ENCODE measurements at regions not wholly inside any gene's neighbourhood (a gene's known extent, or its start where the extent isn't known, plus 50 kb on each side); places are given as distances from the start of the nearest gene placed in this dataset.

DNA sequence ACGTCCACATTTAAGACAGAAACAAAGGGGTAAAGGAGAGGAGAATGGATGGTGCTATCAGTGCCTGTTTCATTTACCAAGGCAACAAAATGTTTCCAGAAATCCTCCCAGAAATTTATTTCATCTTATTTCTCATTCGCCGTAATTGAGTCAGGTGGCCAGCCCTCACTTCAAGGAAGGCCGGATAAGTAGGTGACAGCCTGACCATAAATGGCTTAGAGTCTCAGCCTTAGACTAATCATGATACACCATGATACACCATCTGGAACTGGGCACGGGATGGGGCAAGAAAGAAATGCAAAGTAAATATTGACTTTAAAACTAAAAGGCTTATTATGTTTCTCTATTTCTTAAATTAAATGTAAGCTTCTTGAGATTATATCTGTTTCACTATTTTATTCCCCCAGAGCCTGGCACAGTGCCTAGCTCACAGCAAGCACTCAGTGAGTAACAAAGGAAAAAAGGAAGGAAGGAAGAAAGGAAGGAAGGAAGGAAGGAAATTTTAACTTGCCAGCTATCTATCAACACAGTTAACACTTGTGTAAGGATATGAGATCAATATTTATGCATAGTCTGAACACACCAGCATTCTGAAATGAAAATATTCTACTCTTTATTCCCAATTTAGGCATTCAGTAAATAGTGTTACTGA is 106.1 kb upstream of the FSCB start:
- POLR2A ChIA-PET, result no interaction called here
- no peaks in the 10 kb centered on the region for H3K79me2 ChIP-seq (ENCODE audit: insufficient read depth, low read depth, low read length)
- BruUV-seq (replicated peaks), result no TSS peak

DNA sequence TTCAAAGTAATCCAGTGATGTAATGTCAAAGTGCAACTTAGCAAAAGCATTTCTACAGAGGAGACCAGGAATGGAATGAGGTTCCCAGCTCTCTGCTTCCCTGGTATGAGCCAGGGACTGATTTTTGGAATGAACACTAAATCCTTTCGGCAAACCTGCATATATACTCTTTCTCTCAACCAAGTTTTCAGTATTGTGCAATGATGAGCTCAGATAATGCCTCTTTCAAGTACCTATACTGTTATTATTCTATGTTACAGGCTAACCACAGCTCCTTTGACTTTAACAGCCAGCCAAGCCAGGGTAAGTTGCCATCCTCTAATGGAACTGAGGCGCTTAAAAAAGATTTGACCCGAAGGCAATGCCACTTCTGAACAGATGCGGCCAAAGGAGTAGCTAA is 104.9 kb upstream of the FSCB start:
- Histone ChIP-seq H4K20me1 (ENCODE audit: insufficient read depth, low read length) (no peaks in the 10 kb centered on the region), H3K4me3 (ENCODE audit: low read depth, low read length, poor library complexity, severe bottlenecking) (no peak overlapping the region), H3K9me3 (ENCODE audit: low read length) (no peaks in the 10 kb centered on the region), H3K79me2 (ENCODE audit: insufficient read depth, low read depth, low read length) (no peaks in the 10 kb centered on the region), H3K27ac (ENCODE audit: low read depth, low read length, poor library complexity, severe bottlenecking) (no peak overlapping the region), H2AFZ (ENCODE audit: low read length) (no peak overlapping the region), H3K4me1 (ENCODE audit: insufficient read depth, low read length, poor library complexity, severe bottlenecking) (no peaks in the 10 kb centered on the region), H3K36me3 (ENCODE audit: insufficient read depth, low read length) (no peaks in the 10 kb centered on the region), H3K9me2 (ENCODE audit: insufficient read depth, low read length) (no peaks in the 10 kb centered on the region), H3K4me2 (ENCODE audit: low read length) (no peak overlapping the region)
- DNase-seq (ENCODE audit: low spot score), result no peak
- BruUV-seq (replicated peaks), result no TSS peak
- CTCF ChIA-PET (ENCODE audit: unreplicated experiment), result no interaction called here
- POLR2A ChIA-PET, result interaction anchor here (0.5 kb wide), 1 partner anchor 422 kb away, joined by 3 read pairs; no protein-coding TSS in a partner anchor
- intact Hi-C loops (cut with micrococcal nuclease; ENCODE audit: unreplicated experiment), result no loop called here
- TF ChIP-seq EZH2phosphoT487 (IDR thresholded peaks at IDR 0.05; ENCODE audit: borderline replicate concordance, low read depth, low read length) (no peak), CTCF (conservative IDR thresholded peaks at IDR 0.05; ENCODE audit: low read length) (no peak)

More for the DNA sequence above, 106.1 kb upstream of the FSCB start:
- Histone ChIP-seq H4K20me1 (ENCODE audit: insufficient read depth, low read length) (no peaks in the 10 kb centered on the region), H2AFZ (ENCODE audit: low read length) (no peak overlapping the region), H3K4me2 (ENCODE audit: low read length) (no peak overlapping the region), H3K27ac (ENCODE audit: low read depth, low read length, poor library complexity, severe bottlenecking) (no peak overlapping the region), H3K4me3 (ENCODE audit: low read depth, low read length, poor library complexity, severe bottlenecking) (no peak overlapping the region), H3K9me3 (ENCODE audit: low read length) (no peaks in the 10 kb centered on the region), H3K36me3 (ENCODE audit: insufficient read depth, low read length) (no peaks in the 10 kb centered on the region), H3K4me1 (ENCODE audit: insufficient read depth, low read length, poor library complexity, severe bottlenecking) (no peaks in the 10 kb centered on the region), H3K9me2 (ENCODE audit: insufficient read depth, low read length) (no peaks in the 10 kb centered on the region)
- CTCF ChIA-PET (ENCODE audit: unreplicated experiment), result no interaction called here
- TF ChIP-seq CTCF (conservative IDR thresholded peaks at IDR 0.05; ENCODE audit: low read length) (no peak), EZH2phosphoT487 (IDR thresholded peaks at IDR 0.05; ENCODE audit: borderline replicate concordance, low read depth, low read length) (no peak)
- no peak for DNase-seq (ENCODE audit: low spot score)
- intact Hi-C loops (cut with micrococcal nuclease; ENCODE audit: unreplicated experiment), result no loop called here

DNA sequence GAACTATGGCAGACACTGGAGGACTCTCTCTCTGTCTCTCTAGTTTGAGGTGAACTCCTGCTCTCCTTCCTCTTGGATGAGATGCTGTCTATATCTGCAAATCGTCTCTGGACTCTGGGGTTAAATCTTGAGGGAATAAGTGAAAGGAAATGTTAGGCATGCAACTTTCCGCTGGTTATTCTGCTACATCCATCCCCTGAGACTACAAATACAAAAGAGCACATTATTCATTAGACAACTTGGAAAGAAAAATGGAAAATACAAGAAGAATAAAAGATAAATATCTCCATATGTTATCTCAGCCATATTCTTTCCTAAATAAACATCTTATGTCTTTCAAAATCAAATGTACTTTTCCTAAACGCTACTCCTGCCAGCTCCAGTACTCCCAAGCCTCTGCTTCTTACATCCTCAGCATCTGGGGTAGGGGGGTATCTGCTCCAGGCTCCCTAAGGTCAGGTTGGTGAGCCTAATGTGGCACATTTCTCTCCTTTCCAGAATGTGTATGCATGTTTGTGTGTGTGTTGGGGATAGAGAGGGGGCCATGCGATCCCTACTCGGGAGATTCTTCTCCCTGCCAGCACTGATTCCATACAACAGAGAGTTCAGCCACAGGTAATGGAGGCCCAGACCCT is 102.9 kb upstream of the FSCB start:
- BruUV-seq (replicated peaks), result no TSS peak
- CTCF ChIA-PET (ENCODE audit: unreplicated experiment), result no interaction called here

More for the DNA sequence above, 102.9 kb upstream of the FSCB start:
- no peak overlapping the region for H2AFZ ChIP-seq (ENCODE audit: low read length)
- no peak for DNase-seq (ENCODE audit: low spot score)
- no peaks in the 10 kb centered on the region for H3K36me3 ChIP-seq (ENCODE audit: insufficient read depth, low read length)
- intact Hi-C loops (cut with micrococcal nuclease; ENCODE audit: unreplicated experiment), result no loop called here
- TF ChIP-seq EZH2phosphoT487 (IDR thresholded peaks at IDR 0.05; ENCODE audit: borderline replicate concordance, low read depth, low read length) (no peak), CTCF (conservative IDR thresholded peaks at IDR 0.05; ENCODE audit: low read length) (no peak)
- no peaks in the 10 kb centered on the region for H3K9me3 ChIP-seq (ENCODE audit: low read length)
- H4K20me1 ChIP-seq (ENCODE audit: insufficient read depth, low read length), result no peaks in the 10 kb centered on the region
- H3K27ac ChIP-seq (ENCODE audit: low read depth, low read length, poor library complexity, severe bottlenecking), result no peak overlapping the region
- no peak overlapping the region for H3K4me3 ChIP-seq (ENCODE audit: low read depth, low read length, poor library complexity, severe bottlenecking)
- no peaks in the 10 kb centered on the region for H3K79me2 ChIP-seq (ENCODE audit: insufficient read depth, low read depth, low read length)
- no peak overlapping the region for H3K4me2 ChIP-seq (ENCODE audit: low read length)
- POLR2A ChIA-PET, result no interaction called here
- no peaks in the 10 kb centered on the region for H3K4me1 ChIP-seq (ENCODE audit: insufficient read depth, low read length, poor library complexity, severe bottlenecking)
- H3K9me2 ChIP-seq (ENCODE audit: insufficient read depth, low read length), result no peaks in the 10 kb centered on the region

Measured in OCI-LY7 (cell line).